OCI-M1 (cell line): ENCODE measurements at regions not wholly inside any gene's neighbourhood (a gene's known extent, or its start where the extent isn't known, plus 50 kb on each side); places are given as distances from the start of the nearest gene placed in this dataset.
"Not testable (repeated sequence)": the region's sequence is repeated elsewhere in the genome, so short reads cannot be mapped to it uniquely, and the experiment has no call there.

Experiments
- DNase-seq: peaks from one replicate; lab custom pipeline; 2025; lab: John Stamatoyannopoulos, UW

DNA sequence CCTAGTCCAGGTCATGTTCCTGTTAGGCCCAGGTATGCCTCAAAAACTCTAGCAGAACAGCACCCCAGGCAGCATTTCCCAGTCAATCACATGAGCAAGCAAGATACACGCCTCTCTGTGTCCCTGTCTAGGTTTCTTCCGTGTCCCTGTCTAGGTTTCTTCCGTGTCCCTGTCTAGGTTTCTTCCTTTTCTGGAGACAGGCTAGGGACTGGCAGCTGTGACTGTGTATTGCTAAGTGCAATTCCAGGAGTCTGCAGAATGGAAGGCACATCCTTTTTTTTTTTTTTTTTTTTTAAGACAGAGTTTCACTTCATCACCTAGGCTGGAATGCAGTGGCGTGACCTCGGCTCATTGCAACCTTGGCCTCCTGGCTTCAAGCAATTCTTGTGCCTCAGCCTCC lies 77.6 kb downstream of the SETD4 start:
- no peak for DNase-seq

GRCh38 chr21:35981514-35982070 lies 78.7 kb downstream of the SETD4 start:
- DNase-seq, result no peak

- no peak for DNase-seq
Measured at GRCh38 chr21:35980821-35981220, 79.5 kb downstream of the SETD4 start.

- DNase-seq, result not testable (repeated sequence)
Measured at GRCh38 chr21:35977860-35978259, 82.5 kb downstream of the SETD4 start.

- DNase-seq, result no peak
Measured at GRCh38 chr21:35976929-35977328, 83.4 kb downstream of the SETD4 start.

DNA sequence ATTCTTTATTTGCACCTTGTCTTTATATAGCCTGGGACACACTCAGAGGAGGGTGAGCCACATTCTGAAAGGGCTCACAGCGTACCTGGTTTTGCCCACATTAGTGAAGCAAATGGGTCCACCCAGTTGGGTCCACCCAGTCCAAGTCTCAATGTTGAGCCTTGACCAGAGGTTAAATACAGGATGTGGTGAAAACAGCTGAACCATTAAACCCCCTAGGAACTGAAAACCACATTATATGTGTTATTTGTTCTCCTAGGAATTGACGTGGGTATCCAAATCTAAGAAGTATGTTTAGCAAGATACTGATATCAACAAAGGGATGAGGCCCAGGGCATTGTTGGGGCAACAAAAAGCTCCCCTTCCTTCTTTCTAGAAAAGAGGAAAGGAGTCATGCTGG lies 83.8 kb downstream of the SETD4 start:
- no peak for DNase-seq

DNA sequence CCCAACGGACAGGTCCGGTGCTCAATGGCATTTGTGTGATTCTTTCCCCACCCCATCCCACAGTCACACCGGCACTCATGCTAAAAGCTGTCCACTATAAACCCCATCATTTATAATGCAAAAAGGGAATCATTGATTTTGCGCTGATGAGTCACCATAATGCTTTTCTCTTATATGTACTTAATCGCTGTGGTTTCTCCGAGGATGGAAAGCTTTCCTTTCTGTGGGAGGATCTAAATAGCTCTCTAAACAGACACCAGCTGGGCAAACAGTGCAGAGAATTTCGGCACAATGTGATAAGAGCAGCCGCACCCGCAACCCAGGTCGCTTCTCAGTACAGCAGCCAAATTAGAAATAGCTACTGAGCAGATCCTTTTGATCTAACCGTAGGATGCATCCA lies 85.6 kb downstream of the SETD4 start:
- DNase-seq, result no peak

DNA sequence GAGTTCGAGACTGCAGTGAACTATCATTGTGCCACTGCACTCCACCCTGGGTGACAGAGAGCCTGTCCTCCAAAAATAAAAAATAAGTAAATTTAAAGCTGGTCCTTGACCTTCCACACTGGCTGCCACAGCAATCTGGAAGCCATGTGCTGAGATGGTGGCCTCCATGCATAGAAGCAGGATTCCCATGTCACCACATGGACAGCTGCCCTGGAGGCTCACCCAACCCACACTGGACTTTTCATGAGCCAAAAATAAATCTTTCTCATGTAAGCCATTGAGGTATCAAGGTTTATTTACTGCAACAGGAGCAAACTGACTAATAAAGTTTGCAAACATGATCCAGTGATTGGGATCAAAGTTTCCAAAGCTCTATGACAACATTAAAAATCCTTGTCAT lies 88.5 kb downstream of the SETD4 start:
- no peak for DNase-seq

GRCh38 chr21:35969281-35969680 lies 91.0 kb downstream of the SETD4 start:
- no peak for DNase-seq

DNA sequence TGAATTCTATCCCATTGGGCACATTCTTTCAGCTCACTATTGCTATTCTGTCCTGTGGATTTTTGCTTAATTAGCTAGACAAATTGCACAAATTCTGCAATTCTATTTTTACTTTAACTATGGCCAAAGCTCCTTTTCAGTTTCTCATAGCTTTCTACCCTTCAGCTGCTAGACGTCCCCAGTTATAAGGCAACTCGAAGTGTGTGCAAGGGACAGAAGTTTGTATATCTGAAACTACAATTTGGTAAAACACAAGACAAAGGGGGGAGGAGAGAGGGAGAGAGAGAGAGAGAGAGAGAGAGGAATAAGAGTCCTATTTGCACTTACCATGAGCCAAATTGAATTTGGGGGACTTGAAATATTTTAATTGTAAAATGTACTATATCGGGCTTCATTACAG lies 91.8 kb downstream of the SETD4 start:
- DNase-seq, result no peak

GRCh38 chr21:35965699-35966098 lies 94.6 kb downstream of the SETD4 start:
- DNase-seq, result no peak

DNA sequence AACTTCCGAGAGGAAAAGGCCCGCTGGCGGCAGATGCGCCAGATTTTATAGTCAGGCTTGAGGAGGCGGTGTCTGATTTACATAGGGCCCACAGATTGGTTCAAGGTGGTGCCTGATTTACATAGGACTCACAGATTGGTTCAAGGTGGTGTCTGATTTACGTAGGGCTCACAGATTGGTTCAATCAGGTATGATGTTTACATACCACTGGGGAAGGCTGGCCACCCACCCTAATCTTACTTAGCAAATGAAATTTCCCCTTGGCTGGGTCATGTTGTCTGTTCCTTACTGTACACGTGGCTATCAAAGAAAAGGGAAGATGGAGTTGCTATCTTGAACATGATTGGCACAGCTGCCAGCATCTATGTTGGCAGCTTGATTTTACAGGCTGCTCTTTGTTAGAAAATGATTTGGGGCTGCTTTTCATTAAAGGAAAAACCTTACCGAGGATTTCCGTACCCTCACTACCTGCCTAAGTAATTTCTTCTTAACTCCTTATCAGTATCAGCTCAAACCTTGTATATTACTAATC lies 96.3 kb downstream of the SETD4 start:
- peak; percentile 94 for DNase-seq

DNA sequence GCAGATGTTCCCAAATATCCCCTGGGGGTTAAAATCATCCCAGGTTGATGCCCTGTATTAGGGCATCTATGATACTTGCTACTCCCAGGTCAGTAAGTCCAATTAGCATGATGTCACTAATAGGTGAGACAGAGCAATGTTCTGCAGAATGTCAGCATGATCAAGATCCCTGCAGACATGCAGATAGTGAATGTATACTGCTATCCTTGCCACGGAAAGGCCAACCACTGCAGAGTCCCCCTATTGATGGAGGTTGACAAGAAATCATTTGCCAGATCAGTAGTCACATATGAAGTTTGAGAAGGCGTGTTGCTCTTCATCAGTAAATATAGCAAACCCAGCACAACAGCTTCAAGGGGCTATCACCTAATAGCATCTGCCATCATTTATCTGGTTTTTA lies 97.4 kb downstream of the SETD4 start:
- no peak for DNase-seq

- DNase-seq, result no peak
Measured at GRCh38 chr21:35954066-35954465, 106.3 kb downstream of the SETD4 start.

DNA sequence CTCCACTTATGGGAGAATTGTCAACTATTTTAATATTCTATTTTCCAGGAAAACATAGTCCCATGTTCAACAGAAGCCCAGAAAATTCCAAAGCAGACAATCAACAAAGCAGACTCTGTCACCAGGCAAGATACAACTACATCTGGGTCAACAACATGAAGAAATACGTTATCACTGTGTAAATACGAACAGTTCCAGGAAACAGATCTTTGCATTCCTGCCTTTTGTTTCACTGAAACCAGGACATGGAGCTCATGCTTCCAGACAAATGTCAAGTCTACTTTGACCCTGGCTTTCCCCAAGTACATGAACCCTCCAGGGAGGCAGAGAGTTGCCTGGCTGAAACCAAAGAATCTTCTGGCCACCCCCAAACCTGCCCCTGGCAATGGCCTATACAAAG lies 106.7 kb downstream of the SETD4 start:
- DNase-seq, result no peak

DNA sequence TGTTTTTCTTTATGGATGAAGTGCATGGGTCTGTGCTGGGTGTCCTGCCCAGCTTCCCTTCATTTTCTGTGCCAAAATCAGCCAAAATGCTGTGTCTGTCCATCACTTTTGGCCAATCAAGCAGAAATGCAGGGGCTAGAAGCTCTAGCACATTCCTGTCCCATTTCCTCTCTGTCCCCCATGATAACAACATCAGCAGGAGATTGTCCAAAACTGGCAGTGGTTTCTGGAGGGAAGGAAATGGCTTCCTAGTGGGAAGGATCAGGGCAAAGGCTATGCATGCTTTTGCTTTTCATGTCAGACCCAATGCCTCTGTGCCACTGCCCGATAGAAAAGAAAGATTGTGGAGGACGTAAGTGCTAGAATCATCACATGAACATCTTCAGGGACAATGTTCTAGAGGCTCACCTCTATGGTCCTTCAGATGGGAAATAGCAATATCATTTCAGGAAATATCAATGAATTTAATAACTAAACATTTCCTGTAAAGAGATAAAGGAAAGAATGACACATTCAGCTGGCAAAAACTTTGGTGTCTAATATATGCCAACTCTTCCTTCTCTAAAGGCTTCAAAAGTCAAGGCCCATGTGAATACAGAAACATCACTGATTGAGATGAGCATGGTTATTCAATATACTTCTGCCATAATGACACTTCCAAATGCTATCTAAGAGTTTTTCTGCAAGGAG lies 107.5 kb downstream of the SETD4 start:
- DNase-seq, result no peak

GRCh38 chr21:35948982-35949381 lies 111.3 kb downstream of the SETD4 start:
- DNase-seq, result no peak

GRCh38 chr21:35945089-35945671 lies 115.1 kb downstream of the SETD4 start:
- DNase-seq, result peak; percentile 67

DNA sequence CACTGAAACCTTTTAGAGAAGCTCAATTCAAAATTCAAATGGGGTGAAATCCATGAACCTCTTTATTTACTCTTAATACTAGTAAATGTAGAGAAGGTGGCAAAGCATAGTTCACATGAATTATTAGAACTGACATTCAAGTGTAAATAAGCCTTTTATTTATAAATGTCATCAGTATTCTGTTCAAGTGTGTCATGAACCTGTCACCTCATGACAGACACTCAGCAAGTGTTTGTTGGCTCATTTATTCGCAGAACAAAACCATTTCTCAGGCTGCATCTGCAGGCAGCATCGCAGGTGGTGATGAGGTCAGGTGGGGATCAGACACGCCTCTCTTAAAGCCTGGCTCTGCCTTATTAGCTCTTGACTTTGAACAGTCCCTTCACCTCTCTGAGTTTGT lies 116.6 kb downstream of the SETD4 start:
- no peak for DNase-seq

DNA sequence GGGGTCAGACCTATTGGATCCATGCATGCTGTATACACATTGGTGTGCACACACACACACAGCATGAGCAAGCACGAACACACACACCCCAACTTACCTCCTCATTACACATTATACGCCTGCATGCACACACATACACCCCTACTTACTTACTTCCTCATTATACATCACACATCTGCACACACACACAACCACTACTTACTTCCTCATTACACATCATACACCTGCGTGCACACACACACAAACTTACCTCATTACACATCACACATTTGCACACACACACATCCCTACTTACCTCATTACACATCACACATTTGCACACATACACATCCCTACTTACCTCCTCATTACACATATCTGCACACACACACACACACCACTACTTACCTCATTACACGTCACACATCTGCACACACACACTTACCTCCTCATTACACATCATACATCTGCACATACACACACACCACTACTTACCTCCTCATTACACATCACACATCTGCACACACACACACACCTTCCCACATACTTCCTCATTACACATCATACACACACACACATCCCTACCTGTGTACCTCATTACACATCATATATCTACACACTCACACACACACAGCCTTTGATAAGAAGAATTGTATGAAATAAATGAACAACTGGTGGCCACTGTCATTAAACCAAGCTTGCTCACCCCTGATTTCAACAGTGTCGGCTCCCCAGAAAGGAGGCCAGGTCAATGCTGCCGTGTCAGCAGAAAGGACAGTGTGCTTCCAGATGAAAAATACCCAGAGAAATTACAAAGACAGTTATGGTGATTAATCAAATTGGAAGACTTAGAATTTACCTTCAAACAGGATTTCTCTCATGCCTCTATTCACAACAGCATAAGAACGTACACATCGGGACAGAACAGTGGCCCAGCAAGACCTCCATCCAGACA lies 117.8 kb downstream of the SETD4 start:
- DNase-seq, result no peak

GRCh38 chr21:35940074-35940927 lies 120.0 kb downstream of the SETD4 start:
- peak; percentile 92 for DNase-seq
